ENCODE measurements at regions not wholly inside any gene's neighbourhood (a gene's known extent, or its start where the extent isn't known, plus 50 kb on each side); places are given as distances from the start of the nearest gene placed in this dataset.

DNA sequence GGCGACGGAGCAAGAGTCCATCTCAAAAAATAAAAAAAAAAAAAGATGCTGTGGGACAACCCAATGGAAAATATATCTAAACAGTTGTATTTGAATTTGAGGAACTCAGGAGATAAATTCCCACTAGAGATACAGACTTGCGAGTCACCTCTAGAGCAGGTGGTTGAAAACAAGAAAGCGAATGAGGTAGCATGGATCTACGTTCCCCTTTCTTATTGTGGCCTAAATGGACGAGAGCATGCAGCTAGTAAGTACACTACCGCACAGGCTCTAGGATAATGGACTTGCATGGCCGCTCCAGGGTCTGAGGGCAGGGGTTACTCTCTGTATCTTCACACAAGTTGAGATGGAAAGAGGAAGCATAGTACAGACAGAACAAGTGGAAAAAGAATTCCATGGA lies 63.5 kb upstream of the TGFBR2 start:
- FAIRE-seq, result no peak
- H3K4me1 ChIP-seq (ENCODE audit: control insufficient read depth in 2 of 3, insufficient read depth in 2 of 3, low read depth in 1 of 3, low read length in 3 of 3), result no peaks in the 10 kb centered on the region
- DNase-seq, result no peak
- H3K27ac ChIP-seq (ENCODE audit: low read depth in 2 of 2, low read length in 2 of 2), result no peak overlapping the region
- intact Hi-C loops (cut with DNase I), result no loop called here
- H3K36me3 ChIP-seq (ENCODE audit: control insufficient read depth in 2 of 3, insufficient read depth in 3 of 3, low read length in 3 of 3), result no peaks in the 10 kb centered on the region
- H3K9ac ChIP-seq (ENCODE audit: low read length in 3 of 3), result no peak overlapping the region
- TF ChIP-seq CTCF (IDR thresholded peaks at IDR 0.05; ENCODE audit: borderline replicate concordance, extremely low read depth, insufficient read depth), result no peak
- H3K27me3 ChIP-seq (ENCODE audit: control insufficient read depth, insufficient read depth, low read length), result no peaks in the 10 kb centered on the region
- no peak overlapping the region for H3K4me3 ChIP-seq (ENCODE audit: low read length in 3 of 3)
- no peaks in the 10 kb centered on the region for H3K9me3 ChIP-seq (ENCODE audit: control insufficient read depth in 2 of 3, insufficient read depth in 1 of 3, low read length in 3 of 3)

GRCh38 chr3:30544812-30545211 lies 61.6 kb upstream of the TGFBR2 start:
- Histone ChIP-seq H3K9ac (ENCODE audit: low read length in 3 of 3) (no peak overlapping the region), H3K27me3 (ENCODE audit: control insufficient read depth, insufficient read depth, low read length) (no peaks in the 10 kb centered on the region), H3K36me3 (ENCODE audit: control insufficient read depth in 2 of 3, insufficient read depth in 3 of 3, low read length in 3 of 3) (no peaks in the 10 kb centered on the region), H3K4me1 (ENCODE audit: control insufficient read depth in 2 of 3, insufficient read depth in 2 of 3, low read depth in 1 of 3, low read length in 3 of 3) (no peaks in the 10 kb centered on the region), H3K9me3 (ENCODE audit: control insufficient read depth in 2 of 3, insufficient read depth in 1 of 3, low read length in 3 of 3) (no peaks in the 10 kb centered on the region), H3K4me3 (ENCODE audit: low read length in 3 of 3) (no peak overlapping the region), H3K27ac (ENCODE audit: low read depth in 2 of 2, low read length in 2 of 2) (peak overlapping the region in 1 of 2 donors; percentile 36)
- TF ChIP-seq CTCF (IDR thresholded peaks at IDR 0.05; ENCODE audit: borderline replicate concordance, extremely low read depth, insufficient read depth), result no peak
- peak in 1 of 5 donors; percentile 32 for DNase-seq
- intact Hi-C loops (cut with DNase I), result no loop called here
- peak; percentile 62 for FAIRE-seq

DNA sequence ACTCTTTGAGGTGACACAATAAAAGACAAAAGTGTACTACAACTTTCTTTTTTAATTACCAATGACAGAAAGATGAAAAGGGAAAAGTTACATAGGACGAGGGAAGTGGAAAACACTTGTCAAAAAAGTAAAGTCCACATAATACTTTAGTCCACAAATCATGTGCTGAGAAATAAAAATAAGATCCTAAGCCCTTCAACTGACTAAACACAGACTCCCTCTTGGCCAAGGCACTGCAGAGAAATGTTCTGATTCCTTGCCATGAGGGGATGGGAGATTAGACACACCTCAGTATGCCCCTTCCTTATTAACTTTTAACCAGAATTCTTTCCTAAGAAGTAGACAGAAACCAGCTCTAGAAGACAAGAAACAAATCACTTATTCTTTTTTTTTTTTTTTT lies 59.5 kb upstream of the TGFBR2 start:
- Histone ChIP-seq H3K27ac (ENCODE audit: low read depth in 2 of 2, low read length in 2 of 2) (no peak overlapping the region), H3K36me3 (ENCODE audit: control insufficient read depth in 2 of 3, insufficient read depth in 3 of 3, low read length in 3 of 3) (no peaks in the 10 kb centered on the region), H3K4me1 (ENCODE audit: control insufficient read depth in 2 of 3, insufficient read depth in 2 of 3, low read depth in 1 of 3, low read length in 3 of 3) (peaks cover 0 to 3% (median 0%) of the 10 kb centered on the region in 3 donors), H3K9ac (ENCODE audit: low read length in 3 of 3) (no peak overlapping the region), H3K4me3 (ENCODE audit: low read length in 3 of 3) (no peak overlapping the region), H3K9me3 (ENCODE audit: control insufficient read depth in 2 of 3, insufficient read depth in 1 of 3, low read length in 3 of 3) (no peaks in the 10 kb centered on the region), H3K27me3 (ENCODE audit: control insufficient read depth, insufficient read depth, low read length) (no peaks in the 10 kb centered on the region)
- DNase-seq (no peak), FAIRE-seq (no peak)
- intact Hi-C loops (cut with DNase I), result no loop called here
- no peak for TF ChIP-seq CTCF (IDR thresholded peaks at IDR 0.05; ENCODE audit: borderline replicate concordance, extremely low read depth, insufficient read depth)

DNA sequence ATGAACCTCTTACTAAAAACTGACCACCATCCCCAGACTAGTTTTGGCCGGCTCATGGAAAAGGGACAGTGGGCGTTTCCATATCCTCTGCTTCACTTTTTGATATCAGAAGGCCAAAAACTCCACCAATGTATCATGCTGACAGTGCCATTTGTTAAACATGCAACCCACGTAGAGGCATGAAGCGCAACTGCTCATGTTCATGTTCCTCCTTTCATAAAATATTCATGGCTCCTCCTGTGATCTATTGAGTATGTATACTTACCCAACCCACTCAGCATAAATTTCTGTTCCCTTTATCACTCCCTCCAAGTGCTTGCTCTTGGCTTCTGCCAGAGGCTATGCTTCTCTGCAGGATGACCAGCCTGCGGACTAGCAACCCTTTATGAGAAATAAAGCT lies 58.7 kb upstream of the TGFBR2 start:
- no peak overlapping the region for H3K9ac ChIP-seq (ENCODE audit: low read length in 3 of 3)
- TF ChIP-seq CTCF (IDR thresholded peaks at IDR 0.05; ENCODE audit: borderline replicate concordance, extremely low read depth, insufficient read depth), result no peak
- H3K36me3 ChIP-seq (ENCODE audit: control insufficient read depth in 2 of 3, insufficient read depth in 3 of 3, low read length in 3 of 3), result no peaks in the 10 kb centered on the region
- DNase-seq (no peak), FAIRE-seq (no peak)
- peaks cover 0 to 3% (median 0%) of the 10 kb centered on the region in 3 donors for H3K4me1 ChIP-seq (ENCODE audit: control insufficient read depth in 2 of 3, insufficient read depth in 2 of 3, low read depth in 1 of 3, low read length in 3 of 3)
- H3K27ac ChIP-seq (ENCODE audit: low read depth in 2 of 2, low read length in 2 of 2), result no peak overlapping the region
- H3K27me3 ChIP-seq (ENCODE audit: control insufficient read depth, insufficient read depth, low read length), result no peaks in the 10 kb centered on the region
- no peak overlapping the region for H3K4me3 ChIP-seq (ENCODE audit: low read length in 3 of 3)
- intact Hi-C loops (cut with DNase I), result no loop called here
- H3K9me3 ChIP-seq (ENCODE audit: control insufficient read depth in 2 of 3, insufficient read depth in 1 of 3, low read length in 3 of 3), result no peaks in the 10 kb centered on the region
